ENCODE measurements at regions not wholly inside any gene's neighbourhood (a gene's known extent, or its start where the extent isn't known, plus 50 kb on each side); places are given as distances from the start of the nearest gene placed in this dataset.

GRCh38 chr9:84436386-84437109 lies 96.0 kb upstream of the SLC28A3 start:
- Histone ChIP-seq H3K27me3 (replicated peaks; ENCODE audit: control insufficient read depth, insufficient read depth, low read length) (no peaks in the 10 kb centered on the region; the same call in 1 of the 2 replicates), H3K36me3 (ENCODE audit: control insufficient read depth, insufficient read depth, low read length) (no peaks in the 10 kb centered on the region), H3K4me3 (replicated peaks; ENCODE audit: low read depth, low read length) (no peak overlapping the region)
- no peak for TF ChIP-seq CTCF (IDR thresholded peaks at IDR 0.05; ENCODE audit: insufficient read depth, low read length, poor library complexity, severe bottlenecking)
- no peak for DNase-seq (ENCODE audit: extremely low read depth, insufficient read length)

GRCh38 chr9:84438391-84438790 lies 97.8 kb upstream of the SLC28A3 start:
- Histone ChIP-seq H3K4me3 (replicated peaks; ENCODE audit: low read depth, low read length) (no peak overlapping the region), H3K27me3 (replicated peaks; ENCODE audit: control insufficient read depth, insufficient read depth, low read length) (no peaks in the 10 kb centered on the region; the same call in 1 of the 2 replicates), H3K36me3 (ENCODE audit: control insufficient read depth, insufficient read depth, low read length) (no peaks in the 10 kb centered on the region)
- no peak for TF ChIP-seq CTCF (IDR thresholded peaks at IDR 0.05; ENCODE audit: insufficient read depth, low read length, poor library complexity, severe bottlenecking)
- DNase-seq (ENCODE audit: extremely low read depth, insufficient read length), result no peak

- no peak for TF ChIP-seq CTCF (IDR thresholded peaks at IDR 0.05; ENCODE audit: insufficient read depth, low read length, poor library complexity, severe bottlenecking)
- DNase-seq (ENCODE audit: extremely low read depth, insufficient read length), result no peak
- Histone ChIP-seq H3K4me3 (replicated peaks; ENCODE audit: low read depth, low read length) (no peak overlapping the region), H3K27me3 (replicated peaks; ENCODE audit: control insufficient read depth, insufficient read depth, low read length) (no peaks in the 10 kb centered on the region; the same call in 1 of the 2 replicates), H3K36me3 (ENCODE audit: control insufficient read depth, insufficient read depth, low read length) (no peaks in the 10 kb centered on the region)
These were observed 98.7 kb upstream of the SLC28A3 start for GRCh38 chr9:84439250-84439649.

DNA sequence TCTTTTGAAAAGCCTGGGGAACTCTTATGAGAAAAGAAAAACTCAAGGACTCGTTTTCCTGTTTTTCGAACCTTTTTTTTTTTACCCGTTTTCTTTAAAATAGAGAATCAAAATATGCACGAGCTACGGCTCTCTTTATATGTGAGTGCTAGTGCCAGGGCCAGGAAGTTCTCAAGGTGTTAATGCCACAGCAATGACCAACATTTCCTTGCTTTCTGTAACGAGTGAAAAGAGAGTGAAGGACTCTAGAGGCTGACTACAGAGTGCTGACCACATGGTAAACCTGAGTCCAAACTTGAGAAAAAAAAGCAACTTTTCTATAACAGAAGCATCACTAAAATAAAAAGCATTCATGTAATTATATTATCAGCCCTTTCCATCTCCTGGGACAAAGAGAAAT lies 102.2 kb upstream of the SLC28A3 start:
- TF ChIP-seq CTCF (IDR thresholded peaks at IDR 0.05; ENCODE audit: insufficient read depth, low read length, poor library complexity, severe bottlenecking), result no peak
- no peak overlapping the region for H3K4me3 ChIP-seq (replicated peaks; ENCODE audit: low read depth, low read length)
- no peaks in the 10 kb centered on the region for H3K27me3 ChIP-seq (replicated peaks; ENCODE audit: control insufficient read depth, insufficient read depth, low read length)
- no peak for DNase-seq (ENCODE audit: extremely low read depth, insufficient read length)
- no peaks in the 10 kb centered on the region for H3K36me3 ChIP-seq (ENCODE audit: control insufficient read depth, insufficient read depth, low read length)

DNA sequence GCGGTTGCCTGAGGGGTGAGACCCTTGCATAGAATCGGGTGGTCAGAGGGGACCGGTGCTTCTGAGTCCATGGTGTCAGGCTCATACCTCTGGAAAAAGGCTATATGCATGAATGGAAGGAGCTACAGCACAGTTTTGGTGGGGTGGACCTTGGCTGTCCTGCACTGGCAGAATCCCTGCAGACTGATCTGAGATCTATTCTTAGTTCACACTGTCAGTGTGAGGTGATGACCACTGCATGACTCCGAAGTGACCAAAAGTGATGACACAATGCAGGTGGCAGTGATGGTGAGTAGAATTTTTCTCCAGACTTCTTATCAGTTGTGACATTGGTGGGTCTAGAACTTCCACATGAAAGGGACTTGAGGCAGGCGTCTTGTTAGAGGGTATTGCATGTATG lies 105.2 kb upstream of the SLC28A3 start:
- Histone ChIP-seq H3K27me3 (replicated peaks; ENCODE audit: control insufficient read depth, insufficient read depth, low read length) (no peaks in the 10 kb centered on the region), H3K36me3 (ENCODE audit: control insufficient read depth, insufficient read depth, low read length) (no peaks in the 10 kb centered on the region), H3K4me3 (replicated peaks; ENCODE audit: low read depth, low read length) (no peak overlapping the region)
- no peak for DNase-seq (ENCODE audit: extremely low read depth, insufficient read length)
- no peak for TF ChIP-seq CTCF (IDR thresholded peaks at IDR 0.05; ENCODE audit: insufficient read depth, low read length, poor library complexity, severe bottlenecking)

DNA sequence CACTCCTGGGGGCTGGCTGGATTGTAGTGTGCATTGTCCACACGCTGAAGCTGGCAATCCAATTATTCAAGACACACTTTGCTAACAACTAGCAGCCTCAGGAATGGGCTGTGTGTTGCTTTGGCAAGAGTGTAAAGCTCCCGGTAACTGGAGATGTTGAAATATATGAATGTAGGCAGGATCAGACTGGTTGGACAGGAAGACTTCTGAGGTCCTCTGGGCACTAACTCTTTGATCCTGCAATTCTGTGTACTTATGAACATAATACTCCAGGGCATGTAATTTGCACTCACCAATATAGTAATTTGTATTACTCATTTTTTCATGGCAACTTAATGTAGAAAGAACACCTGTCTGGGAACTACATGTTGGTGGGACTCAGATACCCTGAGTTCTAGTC lies 106.7 kb upstream of the SLC28A3 start:
- TF ChIP-seq CTCF (IDR thresholded peaks at IDR 0.05; ENCODE audit: insufficient read depth, low read length, poor library complexity, severe bottlenecking), result no peak
- H3K36me3 ChIP-seq (ENCODE audit: control insufficient read depth, insufficient read depth, low read length), result no peaks in the 10 kb centered on the region
- H3K4me3 ChIP-seq (replicated peaks; ENCODE audit: low read depth, low read length), result no peak overlapping the region
- no peak for DNase-seq (ENCODE audit: extremely low read depth, insufficient read length)
- no peaks in the 10 kb centered on the region for H3K27me3 ChIP-seq (replicated peaks; ENCODE audit: control insufficient read depth, insufficient read depth, low read length)

Measured in GM06990 (cell line).